ENCODE measurements at regions not wholly inside any gene's neighbourhood (a gene's known extent, or its start where the extent isn't known, plus 50 kb on each side); places are given as distances from the start of the nearest gene placed in this dataset.

DNA sequence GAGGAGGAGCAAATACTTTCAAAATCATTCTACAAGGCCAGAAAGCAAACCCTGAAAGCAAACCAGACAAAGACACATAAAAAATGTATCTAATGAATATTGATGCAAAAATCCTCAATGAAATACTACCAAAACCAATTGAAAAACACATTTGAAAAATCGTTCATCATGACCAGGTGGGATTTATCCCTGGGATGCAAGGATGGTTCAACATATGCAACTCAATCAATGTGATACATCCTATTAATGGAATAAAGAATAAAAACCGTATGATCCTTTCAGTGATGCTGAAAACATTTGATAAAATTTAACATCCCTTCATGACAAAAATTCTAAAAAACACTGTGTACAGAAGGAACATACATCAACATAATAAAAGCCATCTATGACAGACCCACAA lies 337.6 kb downstream of the NNT start:
- no peak for DNase-seq (ENCODE audit: low spot score)

DNA sequence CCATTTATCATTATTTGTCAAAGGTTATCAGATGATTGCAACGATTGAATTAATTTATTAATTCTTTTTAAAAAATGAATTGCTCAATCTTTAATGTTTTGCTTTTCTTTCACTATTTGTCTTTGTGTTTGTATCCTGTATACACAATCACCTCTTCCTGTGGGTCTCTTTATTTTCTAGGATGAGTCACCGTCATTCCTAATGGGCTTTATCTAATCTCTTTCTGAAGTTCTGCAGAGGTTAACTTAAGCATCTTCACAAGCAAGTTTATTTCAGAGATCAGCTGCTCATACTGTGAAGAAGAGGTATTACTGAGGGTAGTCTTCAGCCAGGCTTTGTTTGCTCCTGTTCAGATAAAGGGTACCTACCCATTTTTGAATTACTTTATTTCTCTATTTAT lies 323.9 kb downstream of the NNT start:
- no peak for DNase-seq (ENCODE audit: low spot score)

DNA sequence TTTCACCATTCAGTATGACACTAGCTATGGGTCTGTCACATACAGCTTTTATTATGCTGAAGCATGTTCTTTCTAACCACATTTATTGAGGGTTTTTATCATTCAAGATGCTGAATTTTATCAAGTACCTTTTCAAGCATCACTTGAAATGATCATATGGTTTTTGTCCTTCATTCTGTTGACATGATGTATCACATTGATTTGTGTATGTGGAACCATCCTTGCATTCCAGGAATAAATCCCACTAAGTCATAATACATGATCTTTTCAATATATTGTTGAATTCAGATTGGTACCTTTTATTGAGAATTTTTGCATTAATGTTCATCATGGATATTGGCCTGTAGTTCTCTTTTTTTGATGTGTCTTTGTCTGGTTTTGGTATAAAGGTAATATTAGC lies 317.4 kb downstream of the NNT start:
- no peak for DNase-seq (ENCODE audit: low spot score)

DNA sequence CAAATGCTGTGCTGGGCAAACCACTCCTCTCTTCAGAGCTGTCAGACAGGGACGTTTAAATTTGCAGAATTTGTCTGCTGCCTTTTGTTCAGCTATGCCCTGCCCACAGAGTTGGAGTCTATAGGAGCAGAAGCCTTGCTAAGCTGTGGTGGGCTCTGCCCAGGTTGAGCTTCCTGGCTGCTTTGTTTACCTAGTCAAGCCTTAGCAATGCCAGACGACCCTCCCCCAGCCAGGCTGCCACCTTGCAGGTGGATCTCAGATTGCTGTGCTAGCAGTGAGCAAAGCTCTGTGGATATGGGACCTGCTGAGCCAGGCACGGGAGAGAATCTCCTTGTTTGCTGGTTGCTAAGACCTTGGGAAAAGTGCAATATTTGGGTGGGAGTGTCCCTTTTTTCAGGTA lies 314.9 kb downstream of the NNT start:
- DNase-seq (ENCODE audit: low spot score): no peak

DNA sequence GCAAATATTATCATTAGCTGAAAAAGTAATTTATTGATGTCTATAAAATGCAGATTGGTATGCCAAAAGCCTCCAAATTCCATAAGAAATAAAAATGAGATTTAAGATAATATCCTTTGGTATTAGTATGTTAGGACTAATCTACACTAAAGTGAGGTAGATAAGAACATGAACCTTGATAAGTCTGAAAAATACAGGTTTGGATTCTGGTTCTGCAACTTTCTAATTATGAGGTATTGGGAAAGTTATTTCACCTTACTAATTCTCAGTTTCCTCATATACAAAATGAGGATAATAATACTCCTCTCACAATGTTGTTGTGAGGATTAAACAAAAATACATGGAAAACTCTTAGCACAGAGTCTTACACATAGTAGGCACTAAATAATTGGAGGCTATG lies 300.1 kb downstream of the NNT start:
- DNase-seq (ENCODE audit: low spot score): no peak

DNA sequence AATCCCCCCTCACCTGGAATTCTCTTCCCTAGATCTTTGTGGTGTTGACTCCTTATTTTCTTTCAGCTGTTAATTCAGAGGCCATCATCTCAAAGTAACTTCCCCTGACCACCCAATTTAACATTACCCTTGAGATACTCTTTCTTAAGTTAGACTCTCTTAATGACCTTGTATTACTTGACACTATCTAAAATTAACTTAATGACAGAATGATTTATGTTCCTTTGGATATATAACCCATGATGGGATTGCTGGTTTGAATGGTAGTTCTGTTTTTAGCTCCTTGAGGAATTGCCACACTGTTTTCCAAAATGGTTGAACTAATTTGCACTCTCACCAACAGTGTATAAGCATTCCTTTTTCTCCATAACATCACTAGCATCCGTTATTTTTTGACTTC lies 298.0 kb downstream of the NNT start:
- DNase-seq (ENCODE audit: low spot score): no peak

DNA sequence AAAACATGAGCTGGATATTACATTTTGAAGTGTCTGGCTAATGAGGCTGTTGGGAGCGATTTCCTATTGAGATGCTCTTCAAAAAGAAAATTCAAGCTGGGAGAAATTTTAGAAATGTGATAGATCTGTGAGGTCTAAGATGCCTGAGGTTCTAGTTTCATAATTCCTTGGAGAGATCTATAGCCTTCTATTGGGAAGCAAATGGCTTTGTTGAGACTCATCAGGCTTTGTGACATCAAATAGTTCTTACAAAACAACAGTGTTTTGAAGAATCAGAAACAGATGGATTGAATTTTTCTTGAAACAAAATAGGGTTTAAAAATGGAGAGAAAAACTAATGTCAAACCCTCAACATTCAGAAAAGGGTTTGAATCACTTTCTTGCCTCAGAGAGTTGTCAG lies 292.9 kb downstream of the NNT start:
- no peak for DNase-seq (ENCODE audit: low spot score)

DNA sequence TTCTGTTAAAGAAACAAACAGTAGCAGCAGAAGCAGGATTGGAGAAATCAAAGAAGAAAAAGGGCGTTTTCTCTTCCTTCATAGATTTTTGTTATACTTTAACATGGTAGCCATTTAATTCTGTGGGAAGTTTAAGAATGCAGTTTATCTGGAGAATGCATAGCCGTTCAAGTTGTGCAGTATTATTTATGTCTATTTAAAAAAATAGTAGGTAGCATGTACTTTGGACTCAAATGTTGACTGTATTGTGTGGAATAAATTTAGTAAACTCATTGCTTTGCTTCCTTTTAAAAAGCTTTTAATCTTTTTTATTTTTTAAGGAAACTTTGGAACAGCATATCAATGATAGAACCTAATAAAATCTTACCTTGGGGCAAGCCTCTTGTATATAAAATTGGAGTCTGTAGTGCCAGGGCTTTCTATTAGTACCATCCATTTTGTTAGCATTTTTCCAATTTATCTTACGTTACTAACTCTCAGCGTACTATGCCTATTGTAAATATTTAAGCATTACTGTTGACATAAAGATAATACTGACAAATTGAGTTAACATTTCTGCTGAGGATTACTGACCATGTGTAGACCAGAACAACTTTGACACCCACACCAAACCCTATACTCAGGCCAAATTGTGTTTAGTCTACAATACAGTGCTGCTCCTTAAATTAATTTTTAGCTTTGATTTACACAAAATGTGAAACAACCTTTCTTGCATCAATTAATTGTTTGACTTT lies 291.1 kb downstream of the NNT start:
- no peak for DNase-seq (ENCODE audit: low spot score)

DNA sequence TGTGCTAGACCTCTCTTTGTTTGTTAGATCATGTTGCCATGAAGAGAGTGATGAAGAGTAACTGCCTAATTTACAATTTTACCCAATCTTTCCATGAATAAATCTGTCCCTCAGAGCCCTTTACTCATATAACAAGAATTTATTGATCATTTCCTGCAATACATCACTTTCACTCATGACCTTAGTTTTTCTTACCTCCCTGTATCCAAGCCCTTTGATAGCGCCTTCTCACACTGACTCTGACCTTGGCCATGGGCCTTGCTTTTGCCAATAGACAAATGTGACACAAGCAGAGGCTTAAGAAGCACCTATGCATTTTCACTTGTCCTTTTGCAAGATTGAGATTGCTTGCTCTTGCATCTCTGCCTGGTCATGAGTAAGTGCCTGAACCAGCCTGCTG lies 288.1 kb downstream of the NNT start:
- peak; percentile 31 for DNase-seq (ENCODE audit: low spot score)

DNA sequence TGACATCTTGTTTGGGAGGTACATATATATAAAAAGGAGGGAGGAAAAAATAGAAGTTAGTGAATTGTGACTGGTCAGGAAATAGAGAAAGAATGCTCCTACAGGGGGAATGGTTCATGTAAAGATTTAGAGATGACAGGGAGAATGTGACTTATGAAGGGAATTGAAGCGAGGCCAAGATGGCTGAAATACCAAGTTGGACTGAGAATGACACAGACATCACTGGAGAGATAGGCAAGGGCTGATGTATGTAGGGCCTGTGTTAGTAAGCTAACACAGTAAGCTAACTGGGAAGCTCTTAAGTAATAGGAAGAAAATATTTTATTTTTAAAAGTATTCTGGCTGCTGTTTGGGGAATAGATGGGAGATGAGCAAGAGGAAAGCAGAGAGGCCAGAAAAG lies 286.3 kb downstream of the NNT start:
- peak; percentile 26 for DNase-seq (ENCODE audit: low spot score)

DNA sequence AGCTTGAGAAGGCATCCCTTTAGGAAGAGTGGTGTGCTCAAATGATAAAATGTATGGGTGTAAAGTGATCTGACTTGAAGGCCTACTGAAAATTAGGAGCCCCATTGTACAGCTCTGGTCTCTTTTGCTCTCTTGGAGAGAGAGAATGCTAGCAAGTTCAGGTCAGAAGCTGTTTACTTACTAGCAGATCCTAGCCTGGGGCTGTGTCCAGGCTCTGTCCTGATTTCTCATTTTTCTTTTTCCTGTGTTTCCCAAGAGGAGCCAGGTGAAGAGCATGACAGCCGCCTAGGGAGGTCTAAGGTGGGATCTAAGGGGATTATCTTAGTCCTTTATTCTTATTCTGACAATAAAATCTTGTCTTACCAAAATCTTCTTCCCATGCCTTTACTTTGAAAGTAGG lies 272.8 kb downstream of the NNT start:
- no peak for DNase-seq (ENCODE audit: low spot score)

DNA sequence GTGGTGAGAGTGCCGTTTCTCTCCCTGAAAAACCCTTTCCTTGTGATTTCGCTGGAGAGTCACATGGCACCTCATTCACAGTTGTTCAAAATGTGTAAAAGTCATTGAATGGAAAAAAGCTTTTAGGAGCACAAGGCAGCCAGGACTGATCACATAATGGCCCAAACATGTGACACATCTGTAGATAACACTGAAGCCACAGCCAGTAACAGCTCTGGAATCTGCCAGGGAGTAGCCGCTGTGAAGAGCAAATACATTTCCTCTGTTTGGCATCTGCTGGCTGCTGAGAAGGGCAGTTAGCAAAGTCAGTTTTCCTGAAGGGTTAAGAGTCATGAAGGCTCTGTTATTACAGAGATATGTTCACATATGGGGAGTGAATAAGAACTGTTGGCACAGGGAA lies 271.8 kb downstream of the NNT start:
- no peak for DNase-seq (ENCODE audit: low spot score)

DNA sequence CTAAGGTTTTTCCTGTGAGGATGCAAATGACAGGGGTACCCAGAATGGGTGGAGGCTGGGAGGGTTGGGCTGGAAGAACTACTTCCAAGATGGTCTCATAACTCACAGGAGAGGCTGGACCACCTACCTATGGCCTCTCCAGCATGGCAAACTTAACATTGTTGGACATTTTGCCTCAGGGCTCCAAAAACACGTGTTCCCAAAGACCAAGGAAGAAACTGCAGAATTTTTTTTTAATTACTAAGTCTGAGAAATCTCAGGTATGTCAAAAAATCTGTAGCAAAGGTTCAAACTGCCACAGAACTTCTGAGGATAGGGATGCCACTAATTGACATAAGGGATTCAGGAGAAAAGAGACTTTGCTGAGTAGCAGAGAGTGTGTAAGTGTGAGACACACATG lies 270.8 kb downstream of the NNT start:
- DNase-seq (ENCODE audit: low spot score): no peak

DNA sequence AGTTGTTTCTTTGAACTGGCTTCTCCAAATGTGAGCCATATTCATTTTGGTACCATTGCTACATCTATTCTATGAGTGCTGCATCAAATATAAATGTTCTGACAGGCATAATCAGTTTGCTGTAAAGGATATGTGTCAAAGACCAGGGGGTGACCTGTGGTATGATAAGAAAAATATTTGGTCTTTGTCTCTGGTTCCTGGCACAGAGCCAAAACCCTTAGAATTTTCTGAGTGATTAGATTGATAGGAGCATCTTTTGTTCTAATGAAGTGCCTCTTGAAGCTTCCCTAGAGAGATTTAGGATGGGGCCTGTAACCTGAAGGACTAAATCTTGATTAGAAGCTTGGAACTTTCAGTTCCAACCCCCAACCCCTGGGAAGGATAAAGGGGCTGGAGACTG lies 256.3 kb downstream of the NNT start:
- no peak for DNase-seq (ENCODE audit: low spot score)

DNA sequence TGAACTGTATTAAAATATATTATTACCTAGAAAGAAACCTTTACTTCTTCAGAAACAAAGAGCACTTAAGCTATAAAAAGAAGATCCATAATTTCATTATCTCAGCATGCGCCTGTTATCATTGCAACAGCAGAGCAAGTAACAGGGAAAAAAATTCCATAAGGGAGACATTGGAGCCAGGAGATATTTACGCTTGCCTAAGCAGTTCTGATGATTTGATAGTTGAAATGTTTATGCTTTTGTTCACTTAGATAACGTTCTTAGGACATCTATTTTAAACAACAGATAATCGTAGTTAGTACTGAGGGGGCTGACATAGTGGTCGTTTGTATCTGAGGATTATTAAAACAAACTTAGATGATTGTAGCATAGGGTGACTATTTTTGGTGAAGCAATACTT lies 252.5 kb downstream of the NNT start:
- DNase-seq (ENCODE audit: low spot score): no peak

DNA sequence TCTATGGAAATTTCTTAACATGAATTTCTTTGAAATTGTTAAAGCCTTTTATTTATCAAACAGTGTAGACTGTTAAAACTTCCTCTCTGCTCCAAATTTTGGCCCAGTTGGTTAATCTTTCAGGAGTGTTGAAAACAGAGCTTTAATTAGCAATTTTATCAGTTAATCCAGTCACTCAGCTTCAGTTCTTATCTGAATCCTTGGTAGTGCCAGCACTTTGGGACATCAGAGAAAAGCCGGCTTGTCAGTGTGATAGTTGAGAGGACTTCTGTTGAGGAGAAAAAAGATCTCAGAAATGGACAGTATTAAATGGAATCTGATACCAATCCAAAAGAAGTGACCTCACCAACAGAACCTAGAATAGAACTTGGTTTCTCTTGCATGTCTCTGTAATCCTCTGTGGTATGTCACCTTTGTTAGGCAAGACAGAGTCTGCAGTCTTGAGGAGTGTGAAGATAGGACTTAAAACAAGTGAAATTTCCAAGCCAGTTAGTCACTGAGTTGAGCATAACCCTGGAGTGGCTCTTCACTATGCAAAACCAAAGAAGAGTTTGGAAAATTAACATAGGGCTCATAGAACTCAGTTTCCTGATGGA lies 251.8 kb downstream of the NNT start:
- DNase-seq (ENCODE audit: low spot score): no peak

DNA sequence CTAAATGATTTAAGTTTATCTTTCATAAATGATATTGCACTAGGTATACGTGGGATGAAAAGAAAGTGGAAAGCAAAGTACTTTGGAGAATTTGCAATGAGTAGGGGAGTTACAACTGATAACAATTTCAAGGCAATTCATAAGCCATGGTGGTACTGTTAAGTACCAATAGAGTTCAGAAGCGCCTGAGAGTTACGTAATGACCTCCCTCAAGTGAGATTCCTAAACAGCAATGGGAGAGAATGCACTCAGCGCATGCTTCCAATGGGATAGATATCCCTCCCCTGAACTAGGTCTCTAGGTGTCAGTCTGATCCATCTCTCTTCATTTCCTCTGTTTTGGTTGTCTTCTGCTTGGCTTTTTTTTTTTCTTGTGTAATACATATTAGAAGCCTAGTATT lies 249.3 kb downstream of the NNT start:
- no peak for DNase-seq (ENCODE audit: low spot score)

DNA sequence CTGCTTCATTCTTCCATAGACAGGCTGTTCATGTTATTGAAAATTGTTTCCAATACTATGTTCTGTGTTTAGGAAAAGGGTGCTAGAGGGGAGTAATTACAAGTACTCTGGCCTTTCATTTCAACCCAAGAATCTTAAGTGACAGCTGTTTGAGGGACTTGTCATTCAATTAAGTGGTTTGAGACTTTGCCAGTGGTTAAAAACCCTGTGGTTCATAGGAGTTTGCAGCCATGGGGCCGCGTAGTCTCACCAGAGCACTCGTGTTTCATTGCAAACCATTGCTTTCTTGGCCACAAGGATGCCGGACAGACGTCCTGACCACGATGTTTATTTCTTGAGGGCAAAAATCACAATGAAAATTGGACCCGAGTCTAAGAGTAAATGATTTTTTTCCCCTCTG lies 248.8 kb downstream of the NNT start:
- no peak for DNase-seq (ENCODE audit: low spot score)

DNA sequence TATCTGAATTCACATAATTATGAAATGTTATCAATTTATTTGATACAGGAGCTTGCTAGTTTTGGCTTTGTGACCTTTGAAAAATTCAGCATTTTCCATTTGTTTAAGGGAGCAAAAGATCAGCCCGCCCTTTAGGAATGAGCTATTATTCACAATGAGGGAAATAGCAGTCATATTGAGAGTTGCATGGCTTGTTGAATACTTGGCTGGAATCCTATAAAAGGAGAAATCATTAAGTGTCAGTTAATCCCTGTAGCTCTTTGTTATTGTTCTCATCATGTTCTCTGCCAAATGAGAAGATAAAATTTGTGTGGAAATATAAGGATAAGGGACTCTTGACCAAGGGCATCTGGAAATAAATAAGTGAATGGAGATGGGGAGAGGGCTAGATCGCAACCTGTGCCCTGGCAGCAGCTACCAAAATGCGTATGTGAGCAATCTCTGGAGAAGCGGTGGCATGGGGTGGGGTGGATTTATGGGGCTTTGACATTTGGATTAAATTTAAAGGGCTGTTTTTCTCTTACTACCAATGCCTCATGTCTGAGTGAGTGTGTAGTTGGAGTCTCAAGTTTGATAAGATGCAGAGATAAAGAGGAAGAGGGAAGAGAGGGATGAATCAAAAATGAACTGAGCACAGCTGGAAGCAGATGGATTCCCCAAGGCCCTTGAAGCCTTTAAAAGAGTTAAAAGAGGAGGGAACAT lies 237.6 kb downstream of the NNT start:
- no peak for DNase-seq (ENCODE audit: low spot score)

DNA sequence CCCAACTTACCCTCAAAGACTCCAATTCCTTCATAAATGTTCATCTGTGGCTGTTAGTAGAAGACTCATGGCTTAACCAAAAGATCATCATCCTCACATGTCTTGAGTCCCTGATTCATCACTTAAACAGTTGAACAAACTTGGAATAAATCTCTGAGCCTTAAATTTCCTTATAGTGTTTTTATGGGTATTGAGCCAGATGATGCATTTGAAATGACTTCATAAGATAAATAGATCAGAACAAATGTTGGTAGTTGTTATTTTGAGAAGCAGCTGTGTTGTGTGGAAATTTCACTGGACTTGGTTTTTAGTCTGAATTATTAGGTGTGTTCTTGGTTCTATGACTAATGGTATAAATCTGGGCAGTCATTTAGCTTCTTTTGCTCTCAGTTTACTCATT lies 236.2 kb downstream of the NNT start:
- DNase-seq (ENCODE audit: low spot score): no peak

DNA sequence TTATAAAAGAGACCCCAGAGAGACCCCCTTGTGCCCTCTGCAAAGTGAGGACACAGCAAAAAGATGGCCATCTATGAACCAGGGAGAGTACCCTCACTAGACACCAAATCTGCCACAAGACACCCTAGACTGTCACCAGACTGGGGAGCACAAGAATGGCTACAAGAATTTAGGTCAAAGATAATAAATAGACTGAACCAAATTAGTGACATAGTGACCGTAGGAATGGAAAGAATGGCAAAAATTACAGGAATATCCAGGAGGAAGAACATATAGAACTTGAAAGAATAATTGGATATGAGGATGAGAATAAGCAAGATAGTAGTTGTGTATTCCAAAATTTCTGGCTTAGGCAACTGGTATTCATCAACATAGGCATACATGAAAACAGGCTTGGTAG lies 235.0 kb downstream of the NNT start:
- DNase-seq (ENCODE audit: low spot score): no peak

DNA sequence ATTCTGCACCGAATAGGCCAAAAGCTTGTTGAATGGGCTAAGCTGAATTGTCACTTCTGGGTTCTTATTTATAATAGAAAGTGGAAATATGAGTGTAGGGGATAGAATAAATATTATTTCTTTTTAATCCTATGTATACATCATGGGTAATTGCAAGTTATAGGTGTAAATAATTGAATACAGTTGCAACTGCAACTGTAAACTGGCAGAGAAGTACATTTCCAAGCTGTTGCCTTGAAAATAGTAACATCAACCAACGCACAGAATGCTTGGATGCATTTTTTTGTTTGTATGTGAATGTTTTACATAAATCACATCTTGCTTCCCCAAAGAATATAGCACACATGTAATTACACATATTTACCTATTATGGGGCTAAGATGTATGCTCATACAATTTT lies 234.1 kb downstream of the NNT start:
- DNase-seq (ENCODE audit: low spot score): no peak

DNA sequence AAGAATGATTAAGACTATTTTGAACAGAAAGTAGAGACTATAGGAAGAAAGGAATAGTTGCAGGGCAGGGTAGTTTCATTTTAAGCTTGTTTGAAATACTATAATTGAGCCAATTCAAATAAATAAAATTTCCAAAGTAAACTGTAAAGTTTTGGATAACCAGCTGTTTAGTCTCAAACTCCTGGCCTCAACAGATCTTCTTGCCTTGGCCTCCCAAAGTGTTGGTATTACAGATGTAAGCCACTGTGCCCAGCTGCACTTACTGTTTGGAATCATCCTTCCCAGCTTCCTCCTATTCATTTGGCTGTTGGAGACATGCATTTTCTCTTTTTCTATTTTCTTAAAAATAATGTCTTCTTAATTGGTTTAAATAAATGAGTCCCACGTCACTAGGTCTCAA lies 231.0 kb downstream of the NNT start:
- DNase-seq (ENCODE audit: low spot score): no peak
